ENCODE measurements at regions not wholly inside any gene's neighbourhood (a gene's known extent, or its start where the extent isn't known, plus 50 kb on each side); places are given as distances from the start of the nearest gene placed in this dataset.

GRCh38 chr11:134945993-134946392 lies 534.0 kb upstream of the B3GAT1 start:
- H3K4me3 ChIP-seq, result no peak overlapping the region

GRCh38 chr11:134944986-134945385 lies 532.9 kb upstream of the B3GAT1 start:
- Histone ChIP-seq H3K27ac (no peak overlapping the region), H3K4me1 (peaks cover 0 to 14% (median 0%) of the 10 kb centered on the region in 12 donors), H3K9me3 (no peaks in the 10 kb centered on the region), H3K4me3 (no peak overlapping the region), H3K36me3 (no peaks in the 10 kb centered on the region), H3K27me3 (peaks cover 0 to 3% (median 0%) of the 10 kb centered on the region in 9 donors)
- DNase-seq (no peak), ATAC-seq (no peak)
- WGBS, 4 donors, result 86 to 88% (median 87%) methylated on average over 5 to 10 of the region's 10 CpGs
- intact Hi-C loops (cut with DNase I), result no loop called here
- TF ChIP-seq CTCF (IDR thresholded peaks at IDR 0.05) (no peak), POLR2A (IDR thresholded peaks at IDR 0.05) (no peak)

More at GRCh38 chr11:134945993-134946392, 534.0 kb upstream of the B3GAT1 start:
- ATAC-seq (no peak), DNase-seq (no peak)
- H3K4me1 ChIP-seq, result peaks cover 0 to 23% (median 0%) of the 10 kb centered on the region in 12 donors
- H3K27ac ChIP-seq, result no peak overlapping the region
- WGBS, 4 donors, result 68 to 77% (median 74%) methylated on average over 9 of the region's 9 CpGs
- H3K27me3 ChIP-seq, result peaks cover 0 to 6% (median 0%) of the 10 kb centered on the region in 9 donors
- no peaks in the 10 kb centered on the region for H3K36me3 ChIP-seq
- TF ChIP-seq CTCF (IDR thresholded peaks at IDR 0.05), result no peak
- H3K9me3 ChIP-seq, result no peaks in the 10 kb centered on the region
- intact Hi-C loops (cut with DNase I), result no loop called here

- Histone ChIP-seq H3K4me3 (no peak overlapping the region), H3K27me3 (peaks cover 0 to 3% (median 0%) of the 10 kb centered on the region in 9 donors), H3K9me3 (no peaks in the 10 kb centered on the region), H3K36me3 (no peaks in the 10 kb centered on the region), H3K4me1 (peaks cover 0 to 6% (median 0%) of the 10 kb centered on the region in 12 donors), H3K27ac (no peak overlapping the region)
- ATAC-seq (no peak), DNase-seq (no peak)
- TF ChIP-seq POLR2A (IDR thresholded peaks at IDR 0.05) (no peak), CTCF (IDR thresholded peaks at IDR 0.05) (no peak)
- 60 to 79% (median 77%) methylated on average over 5 of the region's 5 CpGs for WGBS, 4 donors
- intact Hi-C loops (cut with DNase I), result no loop called here
Observed at GRCh38 chr11:134944131-134944530, 532.1 kb upstream of the B3GAT1 start.

- peaks cover 0 to 4% (median 0%) of the 10 kb centered on the region in 12 donors for H3K4me1 ChIP-seq
- peaks cover 0 to 3% (median 0%) of the 10 kb centered on the region in 9 donors for H3K27me3 ChIP-seq
- WGBS, 4 donors, result 82 to 87% (median 85%) methylated on average over 5 to 6 of the region's 6 CpGs
- intact Hi-C loops (cut with DNase I), result no loop called here
- DNase-seq (no peak), ATAC-seq (no peak)
- H3K27ac ChIP-seq, result no peak overlapping the region
- H3K36me3 ChIP-seq, result no peaks in the 10 kb centered on the region
- no peak for TF ChIP-seq CTCF (IDR thresholded peaks at IDR 0.05)
- H3K4me3 ChIP-seq, result no peak overlapping the region
- no peaks in the 10 kb centered on the region for H3K9me3 ChIP-seq
Observed at GRCh38 chr11:134943544-134943943, 531.5 kb upstream of the B3GAT1 start.

Data from heart left ventricle (tissue), 16 donors.